ENCODE measurements at regions not wholly inside any gene's neighbourhood (a gene's known extent, or its start where the extent isn't known, plus 50 kb on each side); places are given as distances from the start of the nearest gene placed in this dataset.
A peak's percentile ranks its signal among the peaks of the same experiment; 100 is the strongest.

GRCh38 chr12:92036061-92036620 is 109.5 kb downstream of the BTG1 start:
- TF ChIP-seq, protein P1, sequence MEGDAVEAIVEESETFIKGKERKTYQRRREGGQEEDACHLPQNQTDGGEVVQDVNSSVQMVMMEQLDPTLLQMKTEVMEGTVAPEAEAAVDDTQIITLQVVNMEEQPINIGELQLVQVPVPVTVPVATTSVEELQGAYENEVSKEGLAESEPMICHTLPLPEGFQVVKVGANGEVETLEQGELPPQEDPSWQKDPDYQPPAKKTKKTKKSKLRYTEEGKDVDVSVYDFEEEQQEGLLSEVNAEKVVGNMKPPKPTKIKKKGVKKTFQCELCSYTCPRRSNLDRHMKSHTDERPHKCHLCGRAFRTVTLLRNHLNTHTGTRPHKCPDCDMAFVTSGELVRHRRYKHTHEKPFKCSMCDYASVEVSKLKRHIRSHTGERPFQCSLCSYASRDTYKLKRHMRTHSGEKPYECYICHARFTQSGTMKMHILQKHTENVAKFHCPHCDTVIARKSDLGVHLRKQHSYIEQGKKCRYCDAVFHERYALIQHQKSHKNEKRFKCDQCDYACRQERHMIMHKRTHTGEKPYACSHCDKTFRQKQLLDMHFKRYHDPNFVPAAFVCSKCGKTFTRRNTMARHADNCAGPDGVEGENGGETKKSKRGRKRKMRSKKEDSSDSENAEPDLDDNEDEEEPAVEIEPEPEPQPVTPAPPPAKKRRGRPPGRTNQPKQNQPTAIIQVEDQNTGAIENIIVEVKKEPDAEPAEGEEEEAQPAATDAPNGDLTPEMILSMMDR (IDR thresholded peaks at IDR 0.05; ENCODE audit: control insufficient read depth, extremely low read depth, insufficient read depth) = no peak
- no peak for DNase-seq (ENCODE audit: low read depth)

GRCh38 chr12:92035477-92035876 is 110.2 kb downstream of the BTG1 start:
- no peak for DNase-seq (ENCODE audit: low read depth)
- H3K4me3 ChIP-seq (ENCODE audit: low read depth, low read length) = no peak overlapping the region
- TF ChIP-seq, protein P1 (IDR thresholded peaks at IDR 0.05; ENCODE audit: control insufficient read depth, extremely low read depth, insufficient read depth) = no peak

More at GRCh38 chr12:92036061-92036620, 109.5 kb downstream of the BTG1 start:
- H3K4me3 ChIP-seq (ENCODE audit: low read depth, low read length) = no peak overlapping the region

GRCh38 chr12:92034858-92035401 is 110.7 kb downstream of the BTG1 start:
- peak; percentile 4 for DNase-seq (ENCODE audit: low read depth)
- TF ChIP-seq, protein P1 (IDR thresholded peaks at IDR 0.05; ENCODE audit: control insufficient read depth, extremely low read depth, insufficient read depth) = no peak
- H3K4me3 ChIP-seq (ENCODE audit: low read depth, low read length) = peak overlapping the region; percentile 9; the same call in 1 of the 2 replicates

GRCh38 chr12:92034083-92034482 is 111.6 kb downstream of the BTG1 start:
- H3K4me3 ChIP-seq (ENCODE audit: low read depth, low read length) = no peak overlapping the region
- TF ChIP-seq, protein P1 (IDR thresholded peaks at IDR 0.05; ENCODE audit: control insufficient read depth, extremely low read depth, insufficient read depth) = no peak
- DNase-seq (ENCODE audit: low read depth) = no peak

- DNase-seq (ENCODE audit: low read depth) = no peak
- H3K4me3 ChIP-seq (ENCODE audit: low read depth, low read length) = no peak overlapping the region
- TF ChIP-seq, protein P1 (IDR thresholded peaks at IDR 0.05; ENCODE audit: control insufficient read depth, extremely low read depth, insufficient read depth) = no peak
Observed at GRCh38 chr12:92032965-92033364, 112.7 kb downstream of the BTG1 start.

- TF ChIP-seq, protein P1 (IDR thresholded peaks at IDR 0.05; ENCODE audit: control insufficient read depth, extremely low read depth, insufficient read depth) = no peak
- H3K4me3 ChIP-seq (ENCODE audit: low read depth, low read length) = no peak overlapping the region
- no peak for DNase-seq (ENCODE audit: low read depth)
Observed at GRCh38 chr12:92032101-92032500, 113.5 kb downstream of the BTG1 start.

- TF ChIP-seq, protein P1 (IDR thresholded peaks at IDR 0.05; ENCODE audit: control insufficient read depth, extremely low read depth, insufficient read depth) = no peak
- no peak overlapping the region for H3K4me3 ChIP-seq (ENCODE audit: low read depth, low read length)
- peak; percentile 58 for DNase-seq (ENCODE audit: low read depth)
Observed at GRCh38 chr12:92030618-92031017, 115.0 kb downstream of the BTG1 start.
